Mucosa of descending colon (tissue), 3 donors: ENCODE measurements at regions not wholly inside any gene's neighbourhood (a gene's known extent, or its start where the extent isn't known, plus 50 kb on each side); places are given as distances from the start of the nearest gene placed in this dataset.

Experiments
- ATAC-seq: fragments of 200-7000 bp; cut with Tn5 transposase; one replicate; pipeline ENCODE4 v1.9.1; 2020; ENCODE audit warnings: mild to moderate bottlenecking, moderate library complexity
- DNase-seq, 3 donors: peaks; one replicate each; pipeline ENCODE4 v3.0.0-alpha.2; 2020
- H3K36me3 ChIP-seq: fragments of 200-600 bp; one replicate; pipeline ENCODE4 v1.8.0; 2021; ENCODE audit warnings: low read depth, mild to moderate bottlenecking
- H3K4me1 ChIP-seq: fragments of 200-600 bp; one replicate; pipeline ENCODE4 v1.8.0; 2021; ENCODE audit warnings: low read depth, mild to moderate bottlenecking
- H3K4me3 ChIP-seq: fragments of 200-600 bp; one replicate; pipeline ENCODE4 v1.8.0; 2021; ENCODE audit warnings: mild to moderate bottlenecking
- H3K9me3 ChIP-seq: fragments of 200-600 bp; one replicate; pipeline ENCODE4 v1.8.0; 2021; ENCODE audit warnings: mild to moderate bottlenecking
- CTCF ChIP-seq: fragments of 200-600 bp; IDR thresholded peaks from one replicate; pipeline ENCODE4 v1.8.0; 2022; ENCODE audit warnings: antibody characterized with exemption, mild to moderate bottlenecking
- intact Hi-C, 2 donors: fragments of 100-400 bp; cut with DNase I in 1 of 2; cut with micrococcal nuclease in 1 of 2; formaldehyde crosslinking; loops; one replicate each; pipeline versions ENCODE4 v1.11.0 to v1.11.1; 2022; cut with DNase I, micrococcal nuclease
- donor health status: DM: no; HTN: no; CAD: no; lungs with moderate emphysema.
- donor health status: DM: no; HTN: no; CAD: no.
- donor health status: DM: no; HTN: yes; CAD: no.

GRCh38 chr1:59074598-59074997 lies 222.3 kb upstream of the FGGY start:
- Histone ChIP-seq H3K36me3 (no peaks in the 10 kb centered on the region), H3K4me3 (no peak overlapping the region), H3K9me3 (no peaks in the 10 kb centered on the region), H3K4me1 (peaks cover 7% of the 10 kb centered on the region)
- intact Hi-C loops = no loop called here
- no peak for DNase-seq
- no peak for ATAC-seq
- TF ChIP-seq CTCF = no peak

GRCh38 chr1:59075021-59075420 lies 221.9 kb upstream of the FGGY start:
- H3K4me3 ChIP-seq = no peak overlapping the region
- no peaks in the 10 kb centered on the region for H3K9me3 ChIP-seq
- no peak for ATAC-seq
- peaks cover 10% of the 10 kb centered on the region for H3K4me1 ChIP-seq
- TF ChIP-seq CTCF = no peak
- no peak for DNase-seq
- intact Hi-C loops = no loop called here
- no peaks in the 10 kb centered on the region for H3K36me3 ChIP-seq

GRCh38 chr1:59076612-59077011 lies 220.3 kb upstream of the FGGY start:
- peaks cover 4% of the 10 kb centered on the region for H3K4me1 ChIP-seq
- no peaks in the 10 kb centered on the region for H3K9me3 ChIP-seq
- no peak for TF ChIP-seq CTCF
- intact Hi-C loops = no loop called here
- H3K4me3 ChIP-seq = no peak overlapping the region
- H3K36me3 ChIP-seq = no peaks in the 10 kb centered on the region
- DNase-seq = no peak
- ATAC-seq = peak; percentile 14

GRCh38 chr1:59077466-59078069 lies 219.3 kb upstream of the FGGY start:
- intact Hi-C loops = no loop called here
- no peak for TF ChIP-seq CTCF
- DNase-seq = no peak

GRCh38 chr1:59078070-59078800 lies 218.7 kb upstream of the FGGY start:
- Histone ChIP-seq H3K4me1 (peaks cover 4% of the 10 kb centered on the region), H3K36me3 (no peaks in the 10 kb centered on the region), H3K9me3 (no peaks in the 10 kb centered on the region), H3K4me3 (no peak overlapping the region)
- no peak for DNase-seq
- no peak for TF ChIP-seq CTCF
- no peak for ATAC-seq
- intact Hi-C loops = no loop called here

More at GRCh38 chr1:59077466-59078069, 219.3 kb upstream of the FGGY start:
- no peaks in the 10 kb centered on the region for H3K9me3 ChIP-seq
- ATAC-seq = no peak
- no peak overlapping the region for H3K4me3 ChIP-seq
- peaks cover 4% of the 10 kb centered on the region for H3K4me1 ChIP-seq
- H3K36me3 ChIP-seq = no peaks in the 10 kb centered on the region
